PFSK-1 (cell line): ENCODE measurements at regions not wholly inside any gene's neighbourhood (a gene's known extent, or its start where the extent isn't known, plus 50 kb on each side); places are given as distances from the start of the nearest gene placed in this dataset.

Experiments used
- FOXP2 ChIP-seq: optimal IDR thresholded peaks from 2 replicates; pipeline ENCODE3; 2011; ENCODE audit warnings: borderline replicate concordance, control low read depth, inconsistent platforms; ENCODE audit not compliant: insufficient read depth; ENCODE audit errors: extremely low read length, extremely low read depth
- POLR2AphosphoS5 ChIP-seq: IDR thresholded peaks from 2 replicates; pipeline ENCODE4 v1.6.1; 2012; ENCODE audit warnings: low read depth, mild to moderate bottlenecking, control low read depth, low read length, moderate library complexity
- REST ChIP-seq, 2 experiments: IDR thresholded peaks; 2 replicates each; pipeline versions ENCODE4 v1.6.1 to v1.8.0; 2011 to 2012; ENCODE audit warnings: low read depth in 2 of 2, low read length in 2 of 2, control low read depth in 1 of 2, inconsistent platforms in 1 of 2, mild to moderate bottlenecking in 1 of 2, moderate library complexity in 1 of 2; ENCODE audit not compliant: insufficient read depth in 1 of 2
- SIN3A ChIP-seq: IDR thresholded peaks from 2 replicates; pipeline ENCODE4 v1.6.1; 2012; ENCODE audit warnings: mild to moderate bottlenecking, low read length, moderate library complexity, borderline replicate concordance; ENCODE audit not compliant: insufficient read depth
- TAF1 ChIP-seq: IDR thresholded peaks from 2 replicates; pipeline ENCODE4 v1.6.1; 2012; ENCODE audit warnings: low read length, control low read depth, borderline replicate concordance; ENCODE audit not compliant: insufficient read depth

DNA sequence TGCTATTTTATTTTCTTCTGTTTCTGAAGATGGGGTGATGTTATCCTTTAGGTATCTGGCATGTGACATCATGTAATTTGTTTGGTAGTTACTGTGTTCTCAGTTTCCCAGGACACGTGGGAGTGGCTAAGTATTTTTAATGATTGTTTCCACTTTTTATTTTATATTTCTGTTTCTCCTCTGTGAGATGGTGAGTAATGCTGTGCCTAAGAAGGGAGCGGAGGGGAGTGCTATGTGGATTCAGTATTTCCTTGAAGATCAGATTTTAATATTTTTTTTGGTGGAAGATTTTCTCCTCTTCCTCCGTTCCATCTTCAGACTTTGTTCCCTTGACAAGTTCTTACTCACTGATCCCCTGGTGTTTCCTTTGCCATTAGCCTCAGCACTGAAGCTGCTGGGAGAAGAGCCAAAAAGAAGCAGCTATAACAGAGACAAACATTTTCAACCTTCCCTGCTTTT lies 180.0 kb upstream of the MMADHC start:
- TF ChIP-seq POLR2AphosphoS5 (no peak), REST (IDR thresholded peaks at IDR 0.05; ENCODE audit: insufficient read depth in 1 of 2, low read depth in 2 of 2, low read length in 2 of 2) (no peak), SIN3A (no peak), TAF1 (no peak), FOXP2 (no peak)

GRCh38 chr2:149766339-149766738 lies 178.8 kb upstream of the MMADHC start:
- TF ChIP-seq TAF1: no peak
- TF ChIP-seq FOXP2: no peak
- no peak for TF ChIP-seq SIN3A
- TF ChIP-seq REST (IDR thresholded peaks at IDR 0.05; ENCODE audit: insufficient read depth in 1 of 2, low read depth in 2 of 2, low read length in 2 of 2): no peak
- no peak for TF ChIP-seq POLR2AphosphoS5

GRCh38 chr2:149765636-149766035 lies 178.1 kb upstream of the MMADHC start:
- TF ChIP-seq SIN3A: no peak
- TF ChIP-seq FOXP2: no peak
- no peak for TF ChIP-seq TAF1
- TF ChIP-seq POLR2AphosphoS5: no peak
- TF ChIP-seq REST (IDR thresholded peaks at IDR 0.05; ENCODE audit: insufficient read depth in 1 of 2, low read depth in 2 of 2, low read length in 2 of 2): no peak

GRCh38 chr2:149765003-149765402 lies 177.4 kb upstream of the MMADHC start:
- no peak for TF ChIP-seq SIN3A
- no peak for TF ChIP-seq REST (IDR thresholded peaks at IDR 0.05; ENCODE audit: insufficient read depth in 1 of 2, low read depth in 2 of 2, low read length in 2 of 2)
- TF ChIP-seq POLR2AphosphoS5: no peak

GRCh38 chr2:149763358-149763757 lies 175.8 kb upstream of the MMADHC start:
- no peak for TF ChIP-seq REST (IDR thresholded peaks at IDR 0.05; ENCODE audit: insufficient read depth in 1 of 2, low read depth in 2 of 2, low read length in 2 of 2)
- no peak for TF ChIP-seq POLR2AphosphoS5
- no peak for TF ChIP-seq FOXP2
- TF ChIP-seq SIN3A: no peak
- TF ChIP-seq TAF1: no peak
